GM21717 (cell line): ENCODE measurements at regions not wholly inside any gene's neighbourhood (a gene's known extent, or its start where the extent isn't known, plus 50 kb on each side); places are given as distances from the start of the nearest gene placed in this dataset.

ENCODE experiments used
- ATAC-seq: cut with Tn5 transposase; IDR thresholded peaks from one replicate; pipeline ENCODE4 v1.9.1; 2021; ENCODE audit warnings: mild to moderate bottlenecking, moderate library complexity; ENCODE audit not compliant: unreplicated experiment

- ATAC-seq: peak; percentile 84
Measured at GRCh38 chr9:13665418-13666066, 386.1 kb upstream of the MPDZ start.

- ATAC-seq: peak; percentile 83
Measured at GRCh38 chr9:13661014-13661413, 381.5 kb upstream of the MPDZ start.

GRCh38 chr9:13651969-13652663 is 372.6 kb upstream of the MPDZ start:
- no peak for ATAC-seq

DNA sequence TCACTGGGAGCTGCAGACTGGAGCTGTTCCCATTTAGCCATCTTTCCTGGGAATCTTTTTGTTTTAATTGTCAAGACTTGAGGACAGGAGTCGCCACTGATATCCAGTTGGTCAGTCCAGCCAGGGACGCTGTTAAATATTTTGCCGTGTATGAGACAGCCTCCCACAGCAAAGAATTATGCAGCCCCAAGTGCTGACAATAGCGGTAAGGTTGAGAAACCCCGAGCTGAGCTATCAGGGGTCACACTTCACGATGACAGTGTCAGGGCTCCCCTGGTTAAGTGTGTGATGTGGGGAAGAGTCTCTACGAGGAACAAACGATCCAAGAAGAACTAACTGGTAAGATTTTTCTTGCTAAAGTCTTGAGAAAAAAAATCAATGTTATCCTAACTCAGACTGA is 372.0 kb upstream of the MPDZ start:
- no peak for ATAC-seq

DNA sequence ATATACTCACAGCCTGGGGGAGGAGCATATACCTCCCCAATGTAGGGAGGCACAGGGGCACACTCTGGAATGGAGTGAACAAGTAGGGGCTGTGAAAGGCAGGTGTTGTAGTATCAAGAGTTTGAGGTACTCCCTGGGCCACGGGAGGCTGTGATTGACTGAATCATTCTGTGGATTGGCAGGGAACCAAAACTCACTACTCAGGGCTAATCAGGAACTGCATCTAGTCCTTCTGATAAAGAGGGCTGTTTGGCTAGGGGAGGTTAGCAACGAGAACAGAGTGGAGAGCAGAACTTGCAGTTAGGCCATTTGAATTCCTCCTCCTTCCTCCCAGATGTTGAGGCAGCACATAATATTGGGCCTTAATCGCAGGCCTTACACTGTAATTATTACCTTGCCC is 369.2 kb upstream of the MPDZ start:
- no peak for ATAC-seq

GRCh38 chr9:13648068-13648467 is 368.6 kb upstream of the MPDZ start:
- no peak for ATAC-seq

- ATAC-seq: no peak
Measured at GRCh38 chr9:13646500-13647021, 367.1 kb upstream of the MPDZ start.

- no peak for ATAC-seq
Measured at GRCh38 chr9:13645557-13645956, 366.1 kb upstream of the MPDZ start.

- ATAC-seq: no peak
Measured at GRCh38 chr9:13644675-13645074, 365.2 kb upstream of the MPDZ start.

- no peak for ATAC-seq
Measured at GRCh38 chr9:13642646-13643045, 363.2 kb upstream of the MPDZ start.

GRCh38 chr9:13629067-13629466 is 349.6 kb upstream of the MPDZ start:
- no peak for ATAC-seq

DNA sequence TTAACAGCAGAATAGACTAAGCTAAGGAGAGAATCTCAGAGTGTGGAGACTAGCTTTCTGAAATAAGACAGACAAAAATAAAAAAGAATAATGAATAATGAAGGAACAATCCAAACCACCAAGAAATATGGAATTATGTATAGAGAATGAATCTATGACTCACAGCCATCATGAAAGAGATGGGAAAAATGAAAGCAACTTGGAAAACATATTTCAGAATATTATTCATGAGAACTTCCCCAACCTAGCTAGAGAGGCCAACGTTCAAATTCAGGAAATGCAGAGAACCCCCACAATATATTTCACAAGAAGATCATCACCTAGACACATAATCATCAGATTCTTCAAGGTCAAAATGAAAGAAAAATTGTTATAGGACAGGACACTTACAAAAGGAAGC is 349.0 kb upstream of the MPDZ start:
- no peak for ATAC-seq

DNA sequence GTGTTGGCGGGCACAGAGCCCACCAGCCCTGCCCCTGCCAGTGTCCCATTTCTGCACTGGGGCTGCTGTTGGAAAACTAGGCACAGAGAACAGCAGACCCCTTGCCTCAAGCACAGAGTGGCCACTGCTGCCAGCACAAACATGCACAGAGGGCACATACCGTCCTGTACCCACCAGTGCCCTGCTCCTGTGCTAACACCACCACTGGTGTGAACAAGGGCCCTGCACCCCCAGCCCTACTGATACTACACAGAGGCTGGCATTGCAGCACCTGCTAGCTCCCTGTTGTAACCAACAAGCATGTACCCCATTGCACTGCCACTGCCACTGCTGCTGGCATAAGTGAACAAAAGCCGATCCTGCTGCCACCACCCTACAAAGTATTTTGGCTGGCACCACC is 348.0 kb upstream of the MPDZ start:
- ATAC-seq: no peak

GRCh38 chr9:13627071-13627470 is 347.6 kb upstream of the MPDZ start:
- no peak for ATAC-seq

- ATAC-seq: no peak
Measured at GRCh38 chr9:13626601-13627000, 347.1 kb upstream of the MPDZ start.

DNA sequence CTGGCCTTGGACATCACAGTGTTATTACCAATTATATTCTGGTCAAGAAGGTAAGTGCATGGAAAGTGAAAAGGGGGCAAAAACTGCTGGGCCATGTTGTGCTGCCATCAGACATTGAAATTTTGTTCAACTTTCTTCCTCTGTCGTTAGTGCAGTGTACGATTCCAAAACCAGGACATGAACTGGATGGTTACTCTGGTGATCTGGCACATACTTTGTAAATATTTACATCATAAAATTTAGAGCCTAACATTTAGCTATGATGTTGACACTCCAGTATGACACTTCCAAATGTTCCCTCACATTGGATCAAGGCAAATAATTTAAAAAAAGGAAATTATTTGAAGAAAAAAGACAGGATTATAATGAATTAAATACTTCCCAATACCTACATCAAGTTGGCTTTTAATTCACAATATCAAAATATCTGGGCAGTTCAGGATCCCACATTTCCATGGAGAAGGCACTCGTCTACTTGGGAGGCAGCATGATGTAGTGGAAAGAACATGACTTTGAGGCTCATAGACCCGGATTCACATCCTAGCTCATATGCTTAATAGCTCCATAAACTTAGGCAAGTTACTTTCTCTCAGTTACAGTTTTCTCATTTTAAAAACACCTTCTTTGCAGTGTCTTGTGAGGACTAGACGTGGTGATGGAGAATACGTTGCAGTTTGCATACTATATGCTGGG is 342.5 kb upstream of the MPDZ start:
- ATAC-seq: no peak

DNA sequence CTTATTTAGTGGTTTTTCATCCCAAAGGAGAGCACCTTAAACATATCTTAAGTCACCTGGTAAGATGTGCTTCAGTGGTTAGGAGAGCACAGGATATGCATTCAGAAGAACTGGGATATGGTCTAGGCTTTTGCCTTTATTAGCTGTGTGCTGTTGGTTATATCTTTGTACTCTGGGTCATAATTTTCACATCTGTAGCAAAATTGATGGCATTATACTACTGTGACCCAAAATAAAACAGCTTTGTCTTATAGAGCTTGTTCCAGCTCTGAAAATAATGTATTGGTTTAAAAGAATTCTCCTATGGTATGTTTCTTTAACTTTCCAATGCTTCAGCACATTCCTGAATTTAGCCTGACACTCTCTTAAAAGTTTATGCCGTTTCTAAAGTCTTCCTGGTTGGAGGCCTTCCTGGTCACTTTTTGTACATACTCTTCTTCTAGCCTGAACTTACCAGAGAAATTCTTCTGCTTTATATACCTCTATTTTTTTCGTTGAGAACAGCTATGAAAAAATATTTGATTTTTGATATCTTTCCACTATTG is 337.1 kb upstream of the MPDZ start:
- no peak for ATAC-seq

DNA sequence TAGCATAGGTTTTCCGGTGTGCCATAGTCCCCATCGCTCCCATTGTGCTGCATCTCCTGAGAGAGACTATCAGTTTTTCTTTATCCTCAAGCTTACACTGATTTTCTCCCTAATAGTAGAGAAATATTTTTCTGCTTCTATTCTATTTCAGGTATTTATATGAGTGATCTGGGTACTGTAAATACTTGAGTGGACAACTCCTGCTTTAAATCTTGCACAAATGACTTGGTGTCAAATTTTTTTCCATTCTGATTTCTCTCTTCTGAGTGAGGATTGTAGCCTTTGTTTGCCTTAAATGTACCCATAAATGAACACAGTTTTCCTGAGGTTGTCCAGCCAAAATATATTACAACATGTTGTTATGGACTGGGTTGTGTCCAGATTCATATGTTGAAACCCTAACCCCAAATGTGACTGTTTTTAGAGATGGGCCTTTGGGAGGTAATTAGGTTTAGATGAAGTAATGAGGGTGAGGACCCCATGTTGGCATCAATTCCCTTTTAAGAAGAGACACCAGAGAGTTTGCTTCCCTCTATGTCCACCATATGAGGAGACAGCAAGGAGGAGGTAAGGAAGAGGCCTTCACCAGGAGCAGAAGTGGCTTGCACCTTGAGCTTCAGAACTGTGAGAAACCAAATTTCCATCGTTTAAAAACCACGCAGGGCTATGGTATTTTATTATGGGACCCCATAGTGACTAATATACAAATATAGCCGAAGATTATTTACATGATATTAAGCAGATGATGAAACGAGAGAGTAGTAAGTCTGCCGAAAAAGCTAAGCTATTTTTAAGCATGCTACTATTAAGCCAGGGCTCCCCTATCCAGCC is 336.4 kb upstream of the MPDZ start:
- ATAC-seq: no peak

DNA sequence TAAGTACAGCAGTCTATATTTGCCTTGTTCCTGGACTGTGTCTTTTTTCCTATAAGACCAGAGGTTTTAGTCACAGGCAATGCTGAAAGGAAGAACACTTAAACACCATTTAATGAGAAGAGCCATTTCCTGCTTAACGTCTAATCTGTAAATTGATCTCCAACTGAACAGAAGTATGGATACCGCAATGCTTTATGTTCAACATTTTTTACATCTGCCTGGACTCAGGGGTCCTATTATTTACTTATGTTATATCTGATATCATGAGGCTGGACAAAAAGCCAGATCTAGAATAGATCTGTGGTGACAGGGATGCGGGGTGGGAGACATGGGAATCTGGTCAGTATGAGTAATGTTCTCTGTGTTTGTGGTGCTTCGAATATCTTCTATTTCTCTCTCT is 334.6 kb upstream of the MPDZ start:
- ATAC-seq: no peak

DNA sequence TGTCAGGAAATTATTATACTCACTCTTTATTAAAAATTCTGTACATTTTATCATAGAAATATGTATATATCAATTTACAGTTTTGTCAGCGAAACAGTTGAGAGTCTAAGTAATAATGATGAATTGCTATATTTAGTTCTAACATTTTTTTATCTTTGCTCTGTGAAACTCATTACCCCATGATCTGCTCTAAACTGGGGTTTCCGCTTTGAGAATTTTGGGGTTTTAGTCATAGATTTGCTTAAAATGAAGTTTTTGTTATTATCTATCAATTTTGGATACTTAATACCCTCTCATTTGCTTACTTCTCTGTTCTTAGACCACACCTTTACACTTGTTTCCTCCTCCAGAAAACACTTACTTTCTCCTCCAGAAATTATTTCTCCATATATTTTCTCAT is 333.8 kb upstream of the MPDZ start:
- no peak for ATAC-seq

DNA sequence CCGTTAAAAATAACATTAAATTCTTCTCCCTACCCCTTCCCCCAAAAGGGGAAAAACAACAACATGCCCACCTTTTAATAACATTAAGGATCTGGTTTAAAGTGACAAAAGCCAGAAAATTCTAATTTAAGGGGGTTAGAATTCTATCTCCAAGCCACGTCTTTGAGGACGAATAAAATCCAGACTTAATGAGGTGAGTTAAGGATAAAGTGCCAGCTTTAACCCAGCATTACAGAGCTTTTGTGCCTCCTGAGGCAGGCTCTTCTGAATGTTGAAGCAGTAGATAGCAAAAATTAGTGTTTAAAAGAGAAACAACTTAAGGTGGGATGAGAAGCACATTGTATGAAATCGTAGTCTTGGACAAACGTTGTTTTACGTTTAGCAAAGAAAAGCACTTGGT is 329.0 kb upstream of the MPDZ start:
- ATAC-seq: no peak
